MM.1S (cell line): ENCODE measurements at regions not wholly inside any gene's neighbourhood (a gene's known extent, or its start where the extent isn't known, plus 50 kb on each side); places are given as distances from the start of the nearest gene placed in this dataset.
A peak's percentile ranks its signal among the peaks of the same experiment; 100 is the strongest.

Experiments used
- DNase-seq: peaks from one replicate; pipeline ENCODE4 v3.0.0-alpha.2; 2015
- H2AFZ ChIP-seq: fragments of 300-600 bp; sonication (generic); 2 replicates; pipeline ENCODE4 v1.6.0; 2016; ENCODE audit warnings: antibody characterized with exemption, low read length
- H3F3A ChIP-seq: fragments of 300-600 bp; sonication (generic); 2 replicates; pipeline ENCODE4 v1.6.1; 2016; ENCODE audit warnings: mild to moderate bottlenecking, antibody characterized with exemption, low read length, moderate library complexity, mixed read lengths; ENCODE audit not compliant: insufficient read depth
- H3K27ac ChIP-seq: fragments of 300-600 bp; sonication (generic); 2 replicates; pipeline ENCODE4 v1.5.1; 2016; ENCODE audit warnings: mild to moderate bottlenecking, low read length
- H3K27me3 ChIP-seq: fragments of 300-600 bp; sonication (generic); replicated peaks from 2 replicates; pipeline ENCODE4 v1.6.0; 2016; ENCODE audit warnings: low read length; ENCODE audit not compliant: insufficient read depth
- H3K36me3 ChIP-seq: fragments of 300-600 bp; sonication (generic); replicated peaks from 2 replicates; pipeline ENCODE4 v1.6.1; 2016; ENCODE audit warnings: mild to moderate bottlenecking, low read length, mixed read lengths; ENCODE audit not compliant: insufficient read depth
- H3K4me1 ChIP-seq: fragments of 300-600 bp; sonication (generic); 2 replicates; pipeline ENCODE4 v1.6.1; 2016; ENCODE audit warnings: low read length, mixed read lengths
- H3K4me2 ChIP-seq: fragments of 300-600 bp; sonication (generic); 2 replicates; pipeline ENCODE4 v1.6.0; 2016; ENCODE audit warnings: low read depth, low read length
- H3K4me3 ChIP-seq: fragments of 300-600 bp; sonication (generic); 2 replicates; pipeline ENCODE4 v1.5.1; 2016; ENCODE audit warnings: low read length, mixed read lengths
- H3K79me2 ChIP-seq: fragments of 300-600 bp; sonication (generic); 2 replicates; pipeline ENCODE4 v1.6.1; 2016; ENCODE audit warnings: mixed run types, low read length, mixed read lengths
- H3K9ac ChIP-seq: fragments of 300-600 bp; sonication (generic); 2 replicates; pipeline ENCODE4 v1.6.1; 2016; ENCODE audit warnings: low read length, mixed read lengths
- H3K9me2 ChIP-seq: fragments of 300-600 bp; sonication (generic); replicated peaks from 2 replicates; pipeline ENCODE4 v1.6.1; 2016; ENCODE audit warnings: mild to moderate bottlenecking, low read length, mixed read lengths; ENCODE audit not compliant: insufficient read depth
- H3K9me3 ChIP-seq: fragments of 300-600 bp; sonication (generic); replicated peaks from 2 replicates; pipeline ENCODE4 v1.6.1; 2016; ENCODE audit warnings: mild to moderate bottlenecking, low read length, mixed read lengths; ENCODE audit not compliant: insufficient read depth
- H4K20me1 ChIP-seq: fragments of 300-600 bp; sonication (generic); 2 replicates; pipeline ENCODE4 v1.6.1; 2016; ENCODE audit warnings: mild to moderate bottlenecking, low read length, moderate library complexity, mixed read lengths; ENCODE audit not compliant: insufficient read depth
- CTCF ChIP-seq: fragments of 300-600 bp; sonication (generic); IDR thresholded peaks from 2 replicates; pipeline ENCODE4 v1.5.1; 2016; ENCODE audit warnings: antibody characterized with exemption, low read length, mixed read lengths
- EZH2 ChIP-seq: fragments of 300-600 bp; sonication (generic); optimal IDR thresholded peaks from 2 replicates; pipeline ENCODE3; 2017; ENCODE audit warnings: low read depth, mild to moderate bottlenecking, antibody characterized with exemption, low read length, mixed read lengths
- EZH2phosphoT487 ChIP-seq: fragments of 300-600 bp; sonication (generic); IDR thresholded peaks from 2 replicates; pipeline ENCODE4 v1.6.1; 2018; ENCODE audit warnings: antibody characterized with exemption, low read length

GRCh38 chr10:125560947-125561346, 122.0 kb downstream of the TEX36 start:
- no peaks in the 10 kb centered on the region for H3K36me3 ChIP-seq
- H3K9me2 ChIP-seq = no peaks in the 10 kb centered on the region
- no peak overlapping the region for H2AFZ ChIP-seq
- H4K20me1 ChIP-seq = no peaks in the 10 kb centered on the region
- H3K9me3 ChIP-seq = no peaks in the 10 kb centered on the region
- H3F3A ChIP-seq = no peaks in the 10 kb centered on the region
- no peak overlapping the region for H3K4me3 ChIP-seq
- H3K79me2 ChIP-seq = no peaks in the 10 kb centered on the region
- no peak overlapping the region for H3K9ac ChIP-seq
- DNase-seq = no peak
- H3K27ac ChIP-seq = no peak overlapping the region
- 0 out of 2 replicates have a peak, but pooled peaks cover 12% of the 10 kb centered on the region for H3K27me3 ChIP-seq
- no peak for TF ChIP-seq EZH2
- TF ChIP-seq EZH2phosphoT487 = no peak
- TF ChIP-seq CTCF = no peak
- H3K4me2 ChIP-seq = no peak overlapping the region
- H3K4me1 ChIP-seq = no peaks in the 10 kb centered on the region

GRCh38 chr10:125559210-125559609, 123.8 kb downstream of the TEX36 start:
- no peaks in the 10 kb centered on the region for H3K9me3 ChIP-seq
- no peak overlapping the region for H3K4me3 ChIP-seq
- no peaks in the 10 kb centered on the region for H3F3A ChIP-seq
- peak; percentile 46 for DNase-seq
- TF ChIP-seq EZH2phosphoT487 (no peak), CTCF (no peak), EZH2 (no peak)
- no peak overlapping the region for H3K27ac ChIP-seq
- H3K4me2 ChIP-seq = no peak overlapping the region
- H3K79me2 ChIP-seq = no peaks in the 10 kb centered on the region
- no peak overlapping the region for H2AFZ ChIP-seq
- H3K9ac ChIP-seq = no peak overlapping the region
- 0 out of 2 replicates have a peak, but pooled peaks cover 12% of the 10 kb centered on the region for H3K27me3 ChIP-seq
- H3K36me3 ChIP-seq = no peaks in the 10 kb centered on the region
- no peaks in the 10 kb centered on the region for H3K9me2 ChIP-seq
- H4K20me1 ChIP-seq = no peaks in the 10 kb centered on the region
- H3K4me1 ChIP-seq = no peaks in the 10 kb centered on the region

GRCh38 chr10:125557801-125558505, 125.0 kb downstream of the TEX36 start:
- Histone ChIP-seq H3K9ac (no peak overlapping the region), H3K4me1 (no peaks in the 10 kb centered on the region), H3K79me2 (no peaks in the 10 kb centered on the region), H3K36me3 (no peaks in the 10 kb centered on the region), H3K27ac (no peak overlapping the region), H3F3A (no peaks in the 10 kb centered on the region), H2AFZ (no peak overlapping the region), H4K20me1 (no peaks in the 10 kb centered on the region), H3K4me2 (no peak overlapping the region), H3K9me3 (no peaks in the 10 kb centered on the region), H3K4me3 (no peak overlapping the region), H3K27me3 (0 out of 2 replicates have a peak, but pooled peaks cover 12% of the 10 kb centered on the region), H3K9me2 (no peaks in the 10 kb centered on the region)
- TF ChIP-seq EZH2 = no peak
- no peak for TF ChIP-seq CTCF
- no peak for TF ChIP-seq EZH2phosphoT487
- DNase-seq = no peak
